Activated CD4-positive, alpha-beta memory T cell treated with anti-CD3 and anti-CD28 coated beads for 36 hours (primary cell): ENCODE measurements at regions not wholly inside any gene's neighbourhood (a gene's known extent, or its start where the extent isn't known, plus 50 kb on each side); places are given as distances from the start of the nearest gene placed in this dataset.
"Not testable (repeated sequence)": the region's sequence is repeated elsewhere in the genome, so short reads cannot be mapped to it uniquely, and the experiment has no call there.

Experiments used
- CTCF ChIA-PET: fragments of 350-600 bp; sonication (Branson Sonifier 250); formaldehyde crosslinking; loops from one replicate; lab custom pipeline; 2021; ENCODE audit warnings: antibody characterized with exemption, inconsistent platforms; lab: Charles Lee
- POLR2A ChIA-PET: fragments of 350-600 bp; sonication (Branson Sonifier 250); formaldehyde crosslinking; loops from one replicate; lab custom pipeline; 2021; ENCODE audit warnings: antibody characterized with exemption; lab: Charles Lee
- DNase-seq: peaks from one replicate; pipeline ENCODE4 v3.0.0-alpha.2; 2020
- H3K27ac Mint-ChIP-seq: one replicate; pipeline ENCODE4 v1.8.0; 2021; ENCODE audit warnings: mixed read lengths
- H3K27me3 Mint-ChIP-seq: one replicate; pipeline ENCODE4 v1.8.0; 2021; ENCODE audit warnings: mixed read lengths
- H3K36me3 Mint-ChIP-seq: one replicate; pipeline ENCODE4 v1.8.0; 2021; ENCODE audit warnings: mixed read lengths
- H3K4me1 Mint-ChIP-seq: one replicate; pipeline ENCODE4 v1.8.0; 2021; ENCODE audit warnings: low read depth, mixed read lengths
- H3K4me3 Mint-ChIP-seq: one replicate; pipeline ENCODE4 v1.8.0; 2021; ENCODE audit warnings: mild to moderate bottlenecking, mixed read lengths
- H3K9me3 Mint-ChIP-seq: one replicate; pipeline ENCODE4 v1.8.0; 2021; ENCODE audit warnings: mixed read lengths
- intact Hi-C: fragments of 100-400 bp; cut with micrococcal nuclease; formaldehyde crosslinking; loops from one replicate; pipeline ENCODE4 v1.15.1; 2023

DNA sequence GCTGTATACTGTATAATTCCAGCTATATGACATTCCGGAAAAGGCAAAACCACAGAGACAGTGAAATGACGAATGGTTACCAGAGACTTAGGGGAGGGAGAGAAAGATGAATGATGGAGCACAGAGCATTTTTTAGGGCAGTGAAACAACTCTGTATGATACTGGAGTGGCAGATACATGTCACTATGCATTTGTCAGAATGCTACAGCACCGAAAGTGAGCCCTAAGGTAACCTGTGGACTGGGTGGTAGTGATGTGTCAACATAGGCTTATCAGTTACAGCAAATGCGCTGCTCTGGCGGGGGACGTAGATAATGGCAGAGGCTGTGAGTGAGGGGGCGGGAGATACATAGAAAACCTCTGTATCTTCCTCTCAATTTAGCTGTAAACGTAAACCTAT, 201.3 kb upstream of the SSTR4 start:
- DNase-seq, result no peak
- ChIA-PET CTCF (no interaction called here), POLR2A (no interaction called here)
- no peak overlapping the region for H3K27ac Mint-ChIP-seq
- H3K4me3 Mint-ChIP-seq, result no peak overlapping the region
- no peaks in the 10 kb centered on the region for H3K9me3 Mint-ChIP-seq
- intact Hi-C loops, result no loop called here
- no peaks in the 10 kb centered on the region for H3K36me3 Mint-ChIP-seq
- H3K4me1 Mint-ChIP-seq, result no peaks in the 10 kb centered on the region
- no peaks in the 10 kb centered on the region for H3K27me3 Mint-ChIP-seq

DNA sequence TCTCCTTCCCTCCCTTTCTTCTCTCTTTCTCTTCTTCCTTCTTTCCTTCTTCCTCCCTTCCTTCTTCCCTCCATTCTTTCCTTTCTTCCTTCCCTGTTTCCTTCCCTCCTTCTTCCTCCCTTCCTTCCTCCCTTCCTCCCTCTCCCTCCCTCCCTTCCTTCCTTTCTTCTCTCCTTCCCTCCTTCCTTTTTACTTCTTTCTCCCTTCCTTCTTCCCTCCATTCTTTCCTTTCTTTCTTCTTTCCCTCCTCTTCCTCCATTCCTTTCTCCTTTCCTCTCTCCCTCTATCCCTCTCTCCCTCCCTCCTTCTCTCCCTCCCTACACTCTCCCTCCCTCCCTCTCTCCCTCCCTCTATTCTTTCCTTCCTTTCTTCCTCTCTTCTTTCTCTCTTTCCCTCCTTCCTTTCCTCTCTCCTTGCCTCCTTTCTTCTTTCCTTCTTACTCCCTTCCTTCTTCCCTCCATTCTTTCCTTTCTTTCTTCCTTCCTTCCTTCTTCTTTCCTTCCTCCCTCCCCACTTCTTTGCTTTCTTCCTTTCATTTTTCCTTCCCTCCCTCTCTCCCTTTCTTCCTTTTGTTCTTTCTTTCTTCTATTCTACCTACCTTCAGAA, 200.4 kb upstream of the SSTR4 start:
- CTCF ChIA-PET, result no interaction called here
- H3K36me3 Mint-ChIP-seq, result no peaks in the 10 kb centered on the region
- H3K9me3 Mint-ChIP-seq, result no peaks in the 10 kb centered on the region
- no peak for DNase-seq
- POLR2A ChIA-PET, result no interaction called here
- H3K4me1 Mint-ChIP-seq, result no peaks in the 10 kb centered on the region
- H3K27me3 Mint-ChIP-seq, result no peaks in the 10 kb centered on the region
- H3K27ac Mint-ChIP-seq, result no peak overlapping the region
- H3K4me3 Mint-ChIP-seq, result no peak overlapping the region
- intact Hi-C loops, result no loop called here

DNA sequence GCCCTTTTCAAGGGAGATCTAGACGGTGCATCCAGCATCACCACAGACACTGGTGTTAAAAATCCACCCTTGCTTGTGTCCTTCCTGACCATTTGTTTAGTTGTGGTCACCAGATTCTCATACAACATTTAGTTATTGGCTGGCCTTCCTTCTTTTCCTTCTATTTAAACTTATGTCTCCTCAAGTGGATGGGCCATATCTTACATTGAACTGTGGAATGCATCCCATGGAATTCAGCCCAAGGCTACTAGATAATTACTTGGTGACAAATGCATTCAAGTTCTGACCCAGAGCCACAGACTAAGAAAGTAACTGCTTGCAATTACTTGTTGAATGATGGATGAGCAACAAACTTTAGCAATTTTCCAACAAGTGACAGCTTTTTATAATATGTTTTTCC, 198.9 kb upstream of the SSTR4 start:
- Mint-ChIP-seq H3K27me3 (no peaks in the 10 kb centered on the region), H3K27ac (no peak overlapping the region), H3K9me3 (no peaks in the 10 kb centered on the region), H3K4me3 (no peak overlapping the region), H3K36me3 (no peaks in the 10 kb centered on the region), H3K4me1 (no peaks in the 10 kb centered on the region)
- intact Hi-C loops, result no loop called here
- DNase-seq, result no peak
- ChIA-PET POLR2A (no interaction called here), CTCF (no interaction called here)

DNA sequence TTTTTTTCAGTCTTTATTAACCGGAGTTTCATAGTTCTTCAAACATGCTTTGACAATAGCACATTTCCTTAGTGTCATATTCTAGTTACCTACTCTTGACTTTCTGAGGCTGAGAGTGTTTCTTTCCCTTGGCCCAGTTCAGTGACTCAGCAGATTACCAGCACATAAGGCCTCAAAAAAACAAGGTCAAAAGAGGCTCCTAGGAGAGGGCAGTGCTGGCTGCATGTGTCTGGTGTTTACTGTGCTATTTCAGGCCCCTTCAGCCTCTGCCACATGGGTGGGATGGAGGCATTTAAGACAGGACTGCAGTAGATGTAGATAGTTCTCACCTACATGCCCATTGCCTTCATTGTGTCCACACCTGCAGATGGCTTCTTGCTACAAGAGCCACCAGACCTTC, 198.2 kb upstream of the SSTR4 start:
- no peaks in the 10 kb centered on the region for H3K9me3 Mint-ChIP-seq
- no peaks in the 10 kb centered on the region for H3K36me3 Mint-ChIP-seq
- H3K27ac Mint-ChIP-seq, result no peak overlapping the region
- no peak overlapping the region for H3K4me3 Mint-ChIP-seq
- ChIA-PET POLR2A (no interaction called here), CTCF (no interaction called here)
- no peaks in the 10 kb centered on the region for H3K4me1 Mint-ChIP-seq
- H3K27me3 Mint-ChIP-seq, result no peaks in the 10 kb centered on the region
- no peak for DNase-seq
- intact Hi-C loops, result no loop called here

DNA sequence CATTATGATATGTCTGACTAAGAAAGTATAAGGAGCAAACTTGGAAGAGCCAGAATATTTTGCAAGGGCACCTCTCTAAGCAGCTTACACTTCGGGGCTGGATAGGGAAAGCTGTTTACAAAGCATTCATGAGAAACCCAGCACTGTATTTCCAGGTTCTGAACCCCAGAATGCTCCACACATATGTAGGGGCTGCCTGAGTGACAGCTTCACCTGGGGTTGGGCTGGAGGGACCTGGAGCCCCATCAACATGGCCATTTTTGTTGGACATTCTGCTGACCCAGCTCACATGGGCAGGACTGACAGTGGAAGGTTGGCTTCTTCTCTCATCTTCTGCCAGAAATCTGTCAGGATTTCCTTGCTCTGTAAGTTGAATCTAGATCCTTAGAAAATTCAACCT, 197.1 kb upstream of the SSTR4 start:
- DNase-seq, result no peak
- ChIA-PET CTCF (no interaction called here), POLR2A (no interaction called here)
- no peaks in the 10 kb centered on the region for H3K4me1 Mint-ChIP-seq
- no peak overlapping the region for H3K27ac Mint-ChIP-seq
- H3K36me3 Mint-ChIP-seq, result no peaks in the 10 kb centered on the region
- H3K27me3 Mint-ChIP-seq, result no peaks in the 10 kb centered on the region
- intact Hi-C loops, result no loop called here
- H3K4me3 Mint-ChIP-seq, result no peak overlapping the region
- no peaks in the 10 kb centered on the region for H3K9me3 Mint-ChIP-seq

DNA sequence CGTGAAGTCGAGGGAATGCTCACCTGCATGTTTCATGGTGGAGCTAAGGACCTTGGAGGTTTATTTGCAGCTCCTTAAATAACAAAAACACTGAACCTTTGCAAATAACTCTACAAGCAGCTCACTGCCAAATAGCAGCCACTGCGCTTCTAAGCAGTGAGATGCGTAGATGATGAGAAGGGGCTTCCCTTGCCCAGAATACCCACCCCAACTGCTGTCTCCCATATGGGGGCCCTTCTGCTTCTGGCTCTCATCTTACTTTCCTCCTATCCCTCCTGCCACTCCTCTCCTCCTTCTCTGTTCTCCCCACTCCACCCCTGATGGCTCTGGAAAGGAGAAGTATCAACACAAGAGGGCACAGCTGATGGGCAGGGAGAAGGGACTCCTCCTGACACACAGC, 193.3 kb upstream of the SSTR4 start:
- no peaks in the 10 kb centered on the region for H3K9me3 Mint-ChIP-seq
- POLR2A ChIA-PET, result no interaction called here
- peaks cover 1% of the 10 kb centered on the region for H3K27me3 Mint-ChIP-seq
- CTCF ChIA-PET, result no interaction called here
- H3K4me3 Mint-ChIP-seq, result no peak overlapping the region
- H3K27ac Mint-ChIP-seq, result no peak overlapping the region
- intact Hi-C loops, result no loop called here
- no peaks in the 10 kb centered on the region for H3K36me3 Mint-ChIP-seq
- H3K4me1 Mint-ChIP-seq, result no peaks in the 10 kb centered on the region
- DNase-seq, result no peak

DNA sequence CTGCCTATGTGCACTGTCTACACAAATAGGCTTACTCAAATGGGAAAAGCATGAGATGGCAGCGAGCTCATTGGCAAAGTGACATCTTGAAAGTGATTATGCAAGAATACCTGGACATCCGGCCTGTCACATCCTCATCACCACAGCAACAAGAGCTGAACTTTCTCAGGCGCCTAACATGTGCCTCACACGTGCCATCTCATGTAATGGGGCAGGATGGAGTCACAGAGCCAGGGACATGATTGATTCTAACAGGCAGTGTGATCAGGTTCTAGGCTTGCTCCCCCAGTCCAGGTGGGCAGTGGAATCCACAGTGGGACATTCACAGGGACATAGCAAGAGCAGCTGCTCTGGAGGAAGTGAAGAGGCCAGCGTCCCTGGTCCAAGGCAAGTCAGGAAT, 192.3 kb upstream of the SSTR4 start:
- POLR2A ChIA-PET, result no interaction called here
- Mint-ChIP-seq H3K4me1 (no peaks in the 10 kb centered on the region), H3K36me3 (no peaks in the 10 kb centered on the region), H3K9me3 (peaks cover 3% of the 10 kb centered on the region), H3K27ac (no peak overlapping the region), H3K4me3 (no peak overlapping the region), H3K27me3 (peaks cover 1% of the 10 kb centered on the region)
- no peak for DNase-seq
- CTCF ChIA-PET, result interaction anchor here (1.0 kb wide), 1 partner anchor 9 kb away, joined by 3 read pairs; no protein-coding TSS in a partner anchor
- intact Hi-C loops, result no loop called here

DNA sequence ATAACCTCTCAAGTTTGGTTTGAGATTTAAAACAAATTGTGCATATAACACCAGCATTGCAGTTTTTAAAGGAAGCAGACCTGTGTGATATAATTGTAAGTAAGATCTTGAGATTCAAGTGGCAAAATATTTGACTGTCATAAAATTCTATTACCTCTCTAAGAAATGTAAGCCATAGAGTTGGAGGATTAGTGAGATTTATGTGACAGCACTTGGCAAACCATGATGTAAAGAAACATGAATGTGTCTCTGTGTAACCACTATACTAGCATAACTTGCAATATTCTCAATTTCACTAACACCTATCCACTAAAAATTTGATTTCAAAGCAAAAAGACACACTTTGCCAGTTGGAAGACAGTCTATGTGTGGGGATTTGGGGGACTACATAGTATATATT, 190.2 kb upstream of the SSTR4 start:
- intact Hi-C loops, result no loop called here
- H3K9me3 Mint-ChIP-seq, result peaks cover 3% of the 10 kb centered on the region
- no peak overlapping the region for H3K27ac Mint-ChIP-seq
- H3K4me1 Mint-ChIP-seq, result no peaks in the 10 kb centered on the region
- no peak for DNase-seq
- CTCF ChIA-PET, result no interaction called here
- POLR2A ChIA-PET, result no interaction called here
- H3K36me3 Mint-ChIP-seq, result no peaks in the 10 kb centered on the region
- H3K4me3 Mint-ChIP-seq, result no peak overlapping the region
- H3K27me3 Mint-ChIP-seq, result peaks cover 1% of the 10 kb centered on the region

DNA sequence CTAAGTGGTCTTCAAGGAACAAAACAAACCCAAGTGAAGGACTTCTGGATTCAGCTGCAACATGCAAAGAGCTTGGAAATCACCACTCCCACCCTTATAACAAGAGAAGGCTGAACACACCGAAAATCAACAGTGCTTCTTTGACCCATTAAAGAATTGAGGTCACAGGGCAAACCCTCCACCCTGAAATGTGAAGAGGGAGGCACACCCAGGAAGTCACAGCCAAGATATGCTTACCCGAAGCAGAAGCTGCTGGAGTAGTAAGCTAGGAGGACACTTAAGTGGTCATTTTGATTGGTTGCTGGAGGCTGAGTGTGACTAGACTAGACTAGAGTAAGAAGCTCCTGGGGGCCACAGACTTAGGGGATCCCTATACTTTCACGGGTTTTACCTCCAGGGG, 188.2 kb upstream of the SSTR4 start:
- POLR2A ChIA-PET, result no interaction called here
- intact Hi-C loops, result no loop called here
- H3K36me3 Mint-ChIP-seq, result no peaks in the 10 kb centered on the region
- peaks cover 3% of the 10 kb centered on the region for H3K9me3 Mint-ChIP-seq
- no peaks in the 10 kb centered on the region for H3K4me1 Mint-ChIP-seq
- CTCF ChIA-PET, result no interaction called here
- DNase-seq, result no peak
- H3K27me3 Mint-ChIP-seq, result peaks cover 1% of the 10 kb centered on the region
- no peak overlapping the region for H3K4me3 Mint-ChIP-seq
- no peak overlapping the region for H3K27ac Mint-ChIP-seq

DNA sequence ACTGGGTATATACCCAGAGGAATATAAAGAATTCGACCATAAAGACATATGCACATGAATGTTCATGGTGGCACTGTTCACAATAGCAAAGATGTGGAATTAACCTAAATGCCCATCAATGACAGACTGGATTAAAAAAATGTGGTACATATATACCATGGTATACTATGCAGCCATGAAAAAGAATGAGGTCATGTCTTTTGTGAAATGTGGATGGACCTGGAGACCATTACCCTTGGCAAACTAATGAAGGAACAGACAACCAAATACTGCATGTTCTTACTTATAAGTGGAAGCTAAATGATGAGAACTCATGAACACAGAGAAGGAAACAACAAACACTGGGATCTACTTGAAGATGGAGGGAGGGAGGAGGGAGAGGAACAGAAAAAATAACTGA, 186.7 kb upstream of the SSTR4 start:
- intact Hi-C loops, result no loop called here
- Mint-ChIP-seq H3K4me1 (no peaks in the 10 kb centered on the region), H3K36me3 (no peaks in the 10 kb centered on the region), H3K9me3 (peaks cover 8% of the 10 kb centered on the region), H3K27ac (no peak overlapping the region), H3K27me3 (peaks cover 1% of the 10 kb centered on the region), H3K4me3 (no peak overlapping the region)
- ChIA-PET POLR2A (no interaction called here), CTCF (no interaction called here)
- no peak for DNase-seq

DNA sequence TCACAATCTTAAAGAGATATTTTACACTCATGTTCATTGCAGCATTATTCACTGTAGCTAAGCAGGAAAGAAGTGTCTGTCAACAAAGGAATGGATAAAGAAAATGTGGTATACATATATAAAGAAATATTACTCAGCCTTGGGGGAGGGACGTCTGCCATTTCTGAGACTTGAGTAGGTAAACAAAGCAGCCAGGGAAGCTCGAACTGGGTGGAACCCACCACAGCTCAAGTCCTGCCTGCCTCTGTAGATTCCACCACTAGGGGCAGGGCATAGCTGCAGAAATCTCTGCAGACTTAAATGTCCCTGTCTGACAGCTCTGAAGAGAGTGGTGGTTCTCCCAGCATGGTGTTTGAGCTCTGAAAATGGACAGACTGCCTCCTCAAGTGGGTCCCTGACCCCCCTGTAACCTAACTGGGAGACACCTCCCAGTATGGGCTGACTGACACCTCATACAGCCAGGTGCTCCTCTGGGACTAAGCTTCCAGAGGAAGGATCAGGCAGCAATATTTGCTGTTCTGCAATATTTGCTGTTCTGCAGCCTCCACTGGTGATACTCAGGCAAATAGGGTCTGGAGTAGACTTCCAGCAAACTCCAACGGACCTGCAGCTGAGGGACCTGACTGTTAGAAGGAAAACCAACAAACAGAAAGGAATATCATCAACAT, 183.3 kb upstream of the SSTR4 start:
- H3K27me3 Mint-ChIP-seq, DNase-seq, intact Hi-C loops, H3K4me3 Mint-ChIP-seq, H3K36me3 Mint-ChIP-seq, POLR2A ChIA-PET, H3K27ac Mint-ChIP-seq, H3K4me1 Mint-ChIP-seq: not testable (repeated sequence)
- CTCF ChIA-PET, result interaction anchor here (0.7 to 1.0 kb wide), 2 partner anchors 9 to 11 kb away, joined by 3 read pairs; no protein-coding TSS in a partner anchor
- peaks cover 13% of the 10 kb centered on the region for H3K9me3 Mint-ChIP-seq

DNA sequence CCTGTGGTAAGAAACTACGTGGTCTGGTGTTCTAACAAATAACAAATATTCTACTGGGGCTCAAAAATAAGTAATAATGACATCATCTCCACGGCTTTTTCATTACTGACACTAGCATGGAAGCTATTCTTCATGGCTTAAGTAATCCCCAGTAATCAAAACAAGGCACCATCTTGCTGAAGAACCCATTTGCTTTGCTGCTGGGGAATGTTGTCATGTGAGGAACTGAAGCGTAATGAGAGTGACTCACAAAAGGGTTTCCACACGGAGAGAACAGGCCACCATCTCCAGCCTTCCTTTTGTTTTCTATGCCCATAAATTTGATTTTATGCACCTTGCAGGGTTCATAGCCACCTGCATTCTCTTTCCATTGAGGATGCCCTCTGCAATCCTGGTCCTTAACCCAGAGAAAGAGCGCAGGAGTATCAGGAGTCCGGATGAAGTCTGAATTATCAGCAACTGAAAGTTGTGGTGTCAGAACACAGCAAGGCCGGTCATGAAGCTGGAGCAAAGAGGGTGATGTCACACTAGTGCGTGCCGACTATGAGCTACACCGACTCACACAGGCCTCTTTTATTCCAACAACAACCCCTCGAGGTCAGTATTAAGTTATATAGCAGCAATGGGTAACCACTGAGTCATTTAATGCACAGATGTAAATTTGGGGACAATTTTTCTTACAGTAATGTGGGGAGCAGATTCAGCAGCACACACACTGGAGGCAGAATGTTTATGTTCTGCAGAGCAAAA, 173.7 kb upstream of the SSTR4 start:
- H3K9me3 Mint-ChIP-seq, result no peaks in the 10 kb centered on the region
- no peaks in the 10 kb centered on the region for H3K36me3 Mint-ChIP-seq
- intact Hi-C loops, result no loop called here
- H3K4me3 Mint-ChIP-seq, result no peak overlapping the region
- H3K27ac Mint-ChIP-seq, result no peak overlapping the region
- no peaks in the 10 kb centered on the region for H3K27me3 Mint-ChIP-seq
- DNase-seq, result no peak
- ChIA-PET CTCF (no interaction called here), POLR2A (no interaction called here)
- no peaks in the 10 kb centered on the region for H3K4me1 Mint-ChIP-seq

DNA sequence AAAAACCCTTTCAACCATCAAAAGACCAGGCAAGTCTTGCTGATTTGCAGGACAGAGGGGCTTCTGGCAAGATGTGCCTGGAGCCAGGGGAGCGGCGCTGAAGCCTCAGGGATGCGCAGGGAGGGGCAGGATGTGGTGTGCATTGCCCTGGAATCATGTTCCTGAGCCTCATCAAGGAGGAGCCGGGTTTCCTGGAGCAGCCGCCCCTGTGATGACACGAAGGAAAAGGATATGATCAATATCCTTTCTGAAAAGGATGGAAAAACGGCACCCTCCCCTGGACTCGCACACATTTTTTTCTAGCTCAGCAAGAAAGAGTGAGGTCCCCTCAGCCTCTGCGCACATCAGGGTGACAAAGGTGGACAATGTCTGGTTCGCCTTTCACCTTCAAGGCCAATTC, 173.1 kb upstream of the SSTR4 start:
- POLR2A ChIA-PET, result no interaction called here
- intact Hi-C loops, result no loop called here

More for the DNA sequence above, 173.1 kb upstream of the SSTR4 start:
- DNase-seq, result no peak
- Mint-ChIP-seq H3K27me3 (no peaks in the 10 kb centered on the region), H3K4me3 (no peak overlapping the region), H3K9me3 (no peaks in the 10 kb centered on the region), H3K36me3 (no peaks in the 10 kb centered on the region), H3K27ac (no peak overlapping the region), H3K4me1 (no peaks in the 10 kb centered on the region)
- CTCF ChIA-PET, result no interaction called here
